Vagina (tissue), 2 donors: ENCODE measurements at regions not wholly inside any gene's neighbourhood (a gene's known extent, or its start where the extent isn't known, plus 50 kb on each side); places are given as distances from the start of the nearest gene placed in this dataset. TPM values are rescaled to one million over a fixed set of nuclear protein-coding genes. Genes with fewer than 3 reads are reported as not detected.
"Not testable (repeated sequence)": the region's sequence is repeated elsewhere in the genome, so short reads cannot be mapped to it uniquely, and the experiment has no call there.

ENCODE experiments used
- DNase-seq, 2 donors: peaks; one replicate each; pipeline ENCODE4 v3.0.0-alpha.2; 2017; ENCODE audit errors: extremely low spot score in 2 of 2
- H3K27ac ChIP-seq: fragments of 200-600 bp; sonication (generic); one replicate; pipeline ENCODE4 v1.5.1; 2019
- H3K27me3 ChIP-seq: fragments of 200-600 bp; sonication (generic); one replicate; pipeline ENCODE4 v1.5.1; 2019
- H3K36me3 ChIP-seq, 2 donors: fragments of 200-600 bp; sonication (generic); one replicate each; pipeline ENCODE4 v1.5.1; 2017 to 2019
- H3K4me1 ChIP-seq: fragments of 200-600 bp; sonication (generic); one replicate; pipeline ENCODE4 v1.5.1; 2019
- H3K4me3 ChIP-seq, 2 donors: fragments of 200-600 bp; sonication (generic); 1 replicate in 1 of 2; 2 replicates in 1 of 2; pipeline ENCODE4 v1.5.1; 2016 to 2019
- H3K9me3 ChIP-seq: fragments of 200-600 bp; sonication (generic); one replicate; pipeline ENCODE4 v1.5.1; 2019
- POLR2A ChIP-seq, 2 donors: fragments of 450-650 bp; IDR thresholded peaks; one replicate each; pipeline ENCODE4 v1.6.1; 2017; ENCODE audit warnings: antibody characterized with exemption in 2 of 2, mild to moderate bottlenecking in 2 of 2, moderate library complexity in 2 of 2
- POLR2AphosphoS5 ChIP-seq, 2 donors: sonication (generic); formaldehyde crosslinking; IDR thresholded peaks; one replicate each; pipeline ENCODE4 v1.9.0; 2017; ENCODE audit warnings: antibody characterized with exemption in 2 of 2, mild to moderate bottlenecking in 2 of 2, low read depth in 1 of 2; ENCODE audit not compliant: insufficient read depth in 1 of 2
- intact Hi-C: fragments of 100-400 bp; cut with DNase I; formaldehyde crosslinking; loops from one replicate; pipeline ENCODE4 v1.15.1; 2023
- small RNA-seq: library from RNA; depleted of rRNA; stranded (forward); fragments of <200 nt; gene quantifications from one replicate; pipeline ENCODE3, GENCODE V24; 2016
- TF ChIP-seq, protein P1 (sequence below), 3 experiments: fragments of 450-650 bp in 2 of 3; fragments of 200-600 bp in 1 of 3; sonication (generic) in 1 of 3; IDR thresholded peaks; one replicate each; pipeline ENCODE4 v1.5.1; 2017 to 2019; ENCODE audit warnings: antibody characterized with exemption in 3 of 3, mild to moderate bottlenecking in 2 of 3, moderate library complexity in 2 of 3

DNA sequence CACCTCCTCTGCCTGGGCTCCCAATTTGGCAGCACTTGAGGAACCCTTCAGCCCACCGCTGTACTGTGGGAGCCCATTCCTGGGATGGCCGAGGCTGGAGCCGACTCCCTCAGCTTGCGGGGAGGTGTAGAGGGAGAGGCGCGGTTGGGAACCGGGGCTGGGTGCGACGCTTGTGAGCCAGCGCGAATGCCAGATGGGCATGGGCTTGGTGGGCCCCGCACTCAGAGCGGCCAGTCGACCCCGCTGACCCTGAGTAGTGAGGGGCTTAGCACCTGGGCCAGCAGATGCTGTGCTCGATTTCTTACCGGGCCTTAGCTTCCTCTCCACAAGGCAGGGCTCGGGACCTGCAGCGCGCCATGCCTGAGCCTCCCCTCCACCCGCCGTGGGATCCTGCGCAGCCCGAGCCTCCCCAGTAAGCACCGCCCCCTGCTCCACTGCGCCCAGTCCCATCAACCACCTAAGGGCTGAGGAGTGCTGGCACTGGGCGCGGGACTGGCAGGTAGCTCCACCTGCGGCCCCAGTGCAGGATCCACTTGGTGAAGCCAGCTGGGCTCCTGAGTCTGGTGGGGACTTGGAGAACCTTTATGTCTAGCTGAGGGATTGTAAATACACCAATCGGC is 58.3 kb upstream of the DEFB108B start:
- intact Hi-C loops = no loop called here

DNA sequence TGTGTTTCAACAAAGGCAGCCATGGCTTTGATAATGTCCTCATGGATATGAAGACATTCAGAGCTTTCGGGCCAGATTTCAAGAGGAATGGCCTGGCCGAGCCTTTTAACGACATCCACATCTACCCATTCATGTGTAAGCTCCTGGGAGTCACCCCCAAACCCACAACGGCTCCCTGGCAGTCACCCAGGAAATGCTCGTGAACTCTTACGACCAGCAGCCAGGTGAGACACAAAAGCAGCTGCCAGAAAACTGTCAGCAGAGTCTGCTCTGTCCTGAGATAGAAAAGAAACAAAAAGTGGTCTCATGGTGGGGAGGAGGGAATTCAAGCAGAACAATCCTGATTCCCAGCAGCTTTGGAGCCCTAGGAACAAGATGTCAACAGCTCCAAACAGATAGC is 52.9 kb upstream of the DEFB108B start:
- H3K27me3 ChIP-seq, H3K4me1 ChIP-seq, H3K36me3 ChIP-seq, H3K9me3 ChIP-seq, intact Hi-C loops, DNase-seq, H3K27ac ChIP-seq, H3K4me3 ChIP-seq: not testable (repeated sequence)

More for the DNA sequence above, 58.3 kb upstream of the DEFB108B start:
- TF ChIP-seq, protein P1, sequence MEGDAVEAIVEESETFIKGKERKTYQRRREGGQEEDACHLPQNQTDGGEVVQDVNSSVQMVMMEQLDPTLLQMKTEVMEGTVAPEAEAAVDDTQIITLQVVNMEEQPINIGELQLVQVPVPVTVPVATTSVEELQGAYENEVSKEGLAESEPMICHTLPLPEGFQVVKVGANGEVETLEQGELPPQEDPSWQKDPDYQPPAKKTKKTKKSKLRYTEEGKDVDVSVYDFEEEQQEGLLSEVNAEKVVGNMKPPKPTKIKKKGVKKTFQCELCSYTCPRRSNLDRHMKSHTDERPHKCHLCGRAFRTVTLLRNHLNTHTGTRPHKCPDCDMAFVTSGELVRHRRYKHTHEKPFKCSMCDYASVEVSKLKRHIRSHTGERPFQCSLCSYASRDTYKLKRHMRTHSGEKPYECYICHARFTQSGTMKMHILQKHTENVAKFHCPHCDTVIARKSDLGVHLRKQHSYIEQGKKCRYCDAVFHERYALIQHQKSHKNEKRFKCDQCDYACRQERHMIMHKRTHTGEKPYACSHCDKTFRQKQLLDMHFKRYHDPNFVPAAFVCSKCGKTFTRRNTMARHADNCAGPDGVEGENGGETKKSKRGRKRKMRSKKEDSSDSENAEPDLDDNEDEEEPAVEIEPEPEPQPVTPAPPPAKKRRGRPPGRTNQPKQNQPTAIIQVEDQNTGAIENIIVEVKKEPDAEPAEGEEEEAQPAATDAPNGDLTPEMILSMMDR (IDR thresholded peaks at IDR 0.05) = no peak
- TF ChIP-seq POLR2AphosphoS5 (IDR thresholded peaks at IDR 0.05; ENCODE audit: insufficient read depth in 1 of 2, low read depth in 1 of 2) (no peak), POLR2A (IDR thresholded peaks at IDR 0.05) (no peak)
- Histone ChIP-seq H3K27me3 (no peaks in the 10 kb centered on the region), H3K36me3 (no peaks in the 10 kb centered on the region), H3K4me3 (no peak overlapping the region), H3K27ac (no peak overlapping the region), H3K4me1 (no peaks in the 10 kb centered on the region), H3K9me3 (no peaks in the 10 kb centered on the region)
- DNase-seq = no peak

DNA sequence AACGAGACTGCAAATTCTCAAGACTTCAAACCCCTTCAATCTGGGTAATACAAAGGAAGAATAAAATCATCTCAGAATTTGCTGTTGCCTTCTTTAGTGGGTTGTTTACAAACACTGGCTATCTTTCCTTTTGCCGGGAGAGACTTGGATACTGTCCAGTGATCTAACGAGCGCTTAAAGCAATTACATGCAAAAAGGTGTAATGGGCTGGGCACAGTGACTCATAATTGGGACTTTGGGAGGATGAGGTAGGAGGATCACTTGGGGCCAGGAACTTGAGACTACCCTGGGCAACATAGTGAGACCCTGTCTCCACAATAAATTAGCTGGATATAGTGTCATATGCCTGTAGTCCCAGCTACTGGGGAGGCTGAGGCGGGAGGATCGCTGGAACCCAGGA is 52.2 kb upstream of the DEFB108B start:
- H3K9me3 ChIP-seq, H3K36me3 ChIP-seq, H3K27me3 ChIP-seq, intact Hi-C loops, H3K27ac ChIP-seq, DNase-seq, H3K4me1 ChIP-seq, H3K4me3 ChIP-seq: not testable (repeated sequence)

DNA sequence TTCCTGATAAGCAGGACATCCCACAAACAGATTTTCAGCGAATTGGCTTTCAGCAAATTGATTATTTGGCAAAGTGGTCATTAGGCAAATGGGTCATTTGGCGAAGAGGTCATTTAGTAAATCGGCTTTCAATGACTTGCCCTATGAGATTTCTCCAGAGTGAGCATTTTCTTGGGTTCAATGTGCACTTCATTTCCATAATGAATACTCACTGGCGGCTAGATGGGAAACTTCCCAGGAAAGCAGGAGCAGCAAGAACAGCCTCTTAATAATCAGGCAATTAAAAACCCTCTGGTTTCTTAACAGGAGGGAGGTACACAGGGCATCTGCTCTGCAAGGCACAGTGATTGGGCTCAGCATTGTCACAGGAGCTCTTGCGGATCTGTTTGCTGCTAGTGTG is 51.5 kb upstream of the DEFB108B start:
- DNase-seq, H3K4me1 ChIP-seq, intact Hi-C loops, H3K27ac ChIP-seq, H3K4me3 ChIP-seq, H3K9me3 ChIP-seq, H3K27me3 ChIP-seq, H3K36me3 ChIP-seq: not testable (repeated sequence)

DNA sequence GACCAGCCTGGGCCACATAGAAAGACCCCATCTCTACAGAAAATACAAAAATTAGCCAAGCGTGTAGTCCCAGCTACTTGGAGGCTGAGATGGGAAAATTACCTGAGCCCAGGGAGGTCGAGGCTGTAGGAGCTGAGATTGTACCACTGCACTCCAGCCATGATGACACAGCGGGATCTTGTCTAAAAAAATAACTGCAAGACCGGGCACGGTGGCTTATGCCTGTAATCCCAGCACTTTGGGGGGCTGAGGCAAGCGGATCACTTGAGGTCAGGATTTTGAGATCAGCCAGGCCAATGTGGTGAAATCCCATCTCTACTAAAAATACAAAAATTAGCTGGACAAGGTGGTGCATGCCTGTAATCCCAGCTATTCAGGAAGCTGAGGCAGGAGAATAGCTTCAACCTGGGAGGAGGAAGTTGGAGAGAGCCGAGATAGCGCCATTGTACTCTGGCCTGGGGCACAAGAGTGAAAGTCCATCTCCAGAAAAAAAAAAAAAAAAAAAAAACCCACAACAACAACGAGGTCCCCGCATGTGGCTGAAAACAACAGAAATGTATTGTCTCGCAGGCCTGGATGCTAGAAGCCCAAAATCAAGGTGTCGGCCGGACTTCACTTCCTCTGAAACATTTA is 50.7 kb upstream of the DEFB108B start:
- H3K4me3 ChIP-seq, H3K27ac ChIP-seq, intact Hi-C loops, H3K36me3 ChIP-seq, H3K9me3 ChIP-seq, DNase-seq, H3K4me1 ChIP-seq, H3K27me3 ChIP-seq: not testable (repeated sequence)

DNA sequence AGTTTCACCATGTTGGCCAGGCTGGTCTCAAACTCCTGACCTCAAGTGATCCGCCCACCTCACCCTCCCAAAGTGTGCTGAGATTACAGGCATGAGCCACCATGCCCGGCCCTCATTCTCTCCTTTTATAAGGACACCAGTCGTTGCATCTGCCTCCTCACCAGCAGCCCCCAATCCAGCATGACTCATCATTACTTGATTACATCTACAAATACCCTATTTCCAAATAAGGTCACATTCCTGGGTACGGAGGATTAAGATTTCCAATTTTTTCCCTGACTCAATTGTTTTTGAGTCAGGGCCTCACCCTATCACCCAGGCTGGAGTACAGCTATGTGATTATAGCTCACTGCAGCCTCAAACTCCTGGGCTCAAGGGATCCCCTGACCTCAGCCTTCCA is 49.8 kb upstream of the DEFB108B start:
- intact Hi-C loops, H3K27ac ChIP-seq, H3K27me3 ChIP-seq: not testable (repeated sequence)

More for the DNA sequence above, 49.8 kb upstream of the DEFB108B start:
- H3K9me3 ChIP-seq, DNase-seq, H3K36me3 ChIP-seq, H3K4me3 ChIP-seq: not testable (repeated sequence)
- peaks cover 11% of the 10 kb centered on the region for H3K4me1 ChIP-seq

Small RNAs in the stretch of these regions (small RNA-seq; reads per million reads assigned to genes)
- gene SNRPCP14 = not detected
